HFF-Myc (cell line): ENCODE measurements at regions not wholly inside any gene's neighbourhood (a gene's known extent, or its start where the extent isn't known, plus 50 kb on each side); places are given as distances from the start of the nearest gene placed in this dataset.
A peak's percentile ranks its signal among the peaks of the same experiment; 100 is the strongest.

Experiments used
- DNase-seq: peaks from one replicate; pipeline ENCODE4 v3.0.0-alpha.2; 2011; ENCODE audit warnings: low read depth; ENCODE audit errors: extremely low read depth
- H3K4me3 ChIP-seq: replicated peaks from 2 replicates; pipeline ENCODE4 v1.5.1; 2011; ENCODE audit warnings: low read depth, mild to moderate bottlenecking, control low read depth, low read length
- CTCF ChIP-seq: IDR thresholded peaks from 2 replicates; pipeline ENCODE4 v1.5.1; 2012; ENCODE audit warnings: mild to moderate bottlenecking, low read depth, low read length, control low read depth; ENCODE audit errors: missing control alignments

DNA sequence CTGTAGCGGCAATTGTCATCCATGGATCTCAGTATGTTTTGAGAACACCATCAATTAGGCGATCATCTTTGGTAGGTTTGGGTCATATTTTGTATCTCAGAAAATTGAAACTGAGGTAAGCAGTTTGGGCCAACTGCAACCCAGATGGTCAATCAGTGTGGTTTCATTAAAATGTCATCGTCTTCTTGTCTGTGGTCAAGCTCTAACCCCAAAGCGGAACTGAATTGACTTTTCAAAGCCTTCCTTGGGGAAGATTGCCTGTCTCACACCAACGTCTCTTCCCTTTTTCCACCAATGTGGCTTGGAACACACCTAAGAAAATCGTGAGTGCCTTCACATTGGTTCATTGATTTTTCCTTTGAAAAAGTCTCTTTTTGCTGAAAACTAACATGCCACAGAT lies 56.3 kb upstream of the UBAC2 start:
- H3K4me3 ChIP-seq, result no peak overlapping the region
- TF ChIP-seq CTCF, result no peak
- no peak for DNase-seq

- TF ChIP-seq CTCF, result no peak
- no peak overlapping the region for H3K4me3 ChIP-seq
- no peak for DNase-seq
Measured at GRCh38 chr13:99145461-99145860, 55.2 kb upstream of the UBAC2 start.

DNA sequence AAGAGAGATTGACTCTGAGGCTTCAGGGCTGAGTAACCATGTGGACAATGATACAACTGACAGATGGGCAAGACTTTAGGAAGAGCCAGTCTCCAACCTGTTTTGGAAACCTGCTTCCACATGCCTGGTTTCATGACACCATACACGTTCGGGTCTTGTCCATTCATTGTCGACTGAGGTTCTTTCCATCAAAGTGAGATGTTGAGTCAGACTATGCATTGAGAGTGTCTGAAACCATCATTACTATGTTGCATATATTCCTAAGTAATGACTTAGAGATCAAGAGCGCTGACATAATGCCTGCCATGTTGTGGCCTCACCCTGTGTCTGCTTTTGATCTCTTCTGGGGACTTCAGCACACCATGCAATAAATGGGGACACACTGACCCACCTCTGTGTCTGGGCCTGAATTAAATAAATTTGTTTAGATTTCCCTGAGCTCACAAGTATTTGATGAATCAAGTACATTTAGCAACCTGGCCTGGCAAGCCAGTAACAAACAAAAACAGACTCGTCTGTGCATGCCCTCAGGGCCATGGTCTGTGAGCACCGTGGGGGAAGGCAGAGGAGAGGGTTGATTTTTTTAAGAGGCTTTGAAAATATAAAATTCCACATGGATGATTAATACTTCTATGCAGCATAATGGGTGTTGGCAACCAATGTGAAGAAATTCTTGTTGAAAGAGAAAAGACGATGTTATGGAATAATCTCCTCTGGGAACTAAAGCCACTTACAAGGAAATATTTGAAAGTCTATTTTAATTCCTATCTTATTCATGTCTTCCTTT lies 49.9 kb upstream of the UBAC2 start:
- no peak for TF ChIP-seq CTCF
- peak; percentile 22 for DNase-seq
- no peak overlapping the region for H3K4me3 ChIP-seq
